ELF-1 (cell line): ENCODE measurements at regions not wholly inside any gene's neighbourhood (a gene's known extent, or its start where the extent isn't known, plus 50 kb on each side); places are given as distances from the start of the nearest gene placed in this dataset.

Experiments used
- DNase-seq: peaks from one replicate; pipeline ENCODE4 v3.0.0-alpha.2; 2016; ENCODE audit warnings: low read depth, low spot score

- no peak for DNase-seq
These were observed 84.6 kb upstream of the KLF13 start for GRCh38 chr15:31241888-31242522.

GRCh38 chr15:31243895-31244294 lies 82.7 kb upstream of the KLF13 start:
- DNase-seq: no peak

- DNase-seq: no peak
These were observed 81.4 kb upstream of the KLF13 start for GRCh38 chr15:31245135-31245689.

DNA sequence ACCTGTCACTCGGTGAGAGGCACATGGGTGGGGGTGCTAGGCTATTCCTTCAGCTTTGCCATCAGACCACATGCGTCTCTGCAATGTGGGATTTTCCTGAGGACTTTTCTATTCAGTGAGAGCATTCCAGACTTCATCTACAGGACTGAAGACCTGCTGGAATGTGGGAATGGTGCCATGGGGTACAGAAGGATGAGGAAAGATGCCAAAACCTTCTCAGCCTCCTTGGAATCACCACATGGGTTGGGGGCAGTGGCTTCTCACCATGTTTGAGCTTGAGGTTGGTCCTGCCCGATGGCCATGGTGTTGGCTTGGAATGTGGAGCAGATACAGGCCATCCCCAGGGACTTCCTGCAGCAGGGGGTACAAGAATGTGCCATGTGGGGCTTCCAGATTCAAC lies 80.9 kb upstream of the KLF13 start:
- DNase-seq: no peak

DNA sequence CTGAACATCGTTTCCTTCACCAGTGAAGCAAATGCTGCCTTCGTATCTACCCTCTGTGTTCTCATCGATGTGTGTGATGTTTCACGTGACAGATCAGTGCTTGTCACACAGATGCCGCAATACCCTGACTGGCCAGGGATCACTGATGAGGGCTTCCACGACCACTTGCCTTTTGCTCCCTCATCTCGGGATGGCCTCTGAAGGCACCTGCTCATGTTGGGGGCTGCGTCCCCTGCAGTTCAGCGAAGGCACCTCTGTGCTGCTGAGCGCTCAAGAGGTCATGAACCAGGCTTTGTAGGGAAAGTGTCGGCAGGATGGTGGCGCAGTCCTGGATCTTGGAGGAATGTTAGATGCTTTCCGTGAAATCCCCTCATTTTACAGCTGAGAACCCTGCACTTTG lies 79.2 kb upstream of the KLF13 start:
- DNase-seq: no peak

DNA sequence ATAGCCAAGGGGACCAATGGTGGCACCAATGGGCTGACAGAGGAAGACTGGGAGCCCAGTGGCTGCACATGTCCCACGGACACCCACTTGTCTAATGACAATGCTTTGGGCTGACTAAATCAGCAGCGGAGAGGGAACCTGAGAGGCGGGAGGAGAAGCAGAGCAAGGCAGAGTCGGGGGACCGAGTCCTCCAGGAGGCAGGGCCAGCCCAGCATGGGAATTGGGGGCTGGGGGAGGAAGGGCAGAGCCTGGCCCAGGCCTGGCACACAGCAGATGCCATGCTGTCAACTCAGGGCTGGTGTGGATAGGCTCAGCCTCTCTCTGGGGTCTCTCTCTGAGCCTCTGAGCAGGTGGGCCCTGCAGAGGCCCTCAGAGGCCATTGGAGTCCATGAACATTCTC lies 78.4 kb upstream of the KLF13 start:
- DNase-seq: no peak

DNA sequence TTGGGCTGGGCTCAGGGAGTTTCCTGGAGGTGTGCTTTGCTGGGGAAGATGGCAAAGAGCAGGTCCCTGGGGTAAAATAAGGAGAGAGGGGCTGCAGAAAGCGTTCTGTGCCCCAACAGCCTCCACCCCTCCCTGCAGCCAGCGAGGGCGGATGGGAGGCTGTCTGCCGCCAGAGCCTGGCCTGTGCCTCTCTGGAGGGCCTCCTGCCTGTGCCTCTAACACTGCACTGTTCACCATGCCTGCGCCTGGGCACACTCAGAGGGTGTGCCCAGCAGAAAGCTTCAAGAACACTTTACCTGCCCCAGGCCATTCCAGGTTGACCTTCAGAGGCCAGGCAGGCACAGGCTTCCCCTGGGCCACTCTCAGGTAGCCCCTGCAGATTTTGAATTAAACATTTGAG lies 77.7 kb upstream of the KLF13 start:
- no peak for DNase-seq

DNA sequence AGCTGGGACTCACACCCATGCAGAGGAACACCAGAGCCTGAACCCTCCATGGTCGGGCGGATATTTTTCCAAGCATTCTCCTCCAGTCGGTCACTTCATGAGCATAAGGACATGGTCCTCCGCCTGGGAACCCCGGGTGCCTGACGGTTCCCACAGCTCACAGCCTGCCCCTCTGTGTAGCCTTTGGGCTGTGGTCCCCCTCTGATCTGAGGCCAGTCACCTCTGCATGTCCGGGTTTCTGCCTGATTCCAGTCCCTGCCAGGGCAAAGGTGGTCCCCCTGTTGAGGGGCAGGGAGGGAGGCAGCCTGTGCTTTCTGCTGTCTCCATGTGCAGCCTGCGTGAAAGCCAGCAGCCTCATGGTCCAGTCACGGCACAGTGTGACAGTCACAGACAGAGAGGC lies 76.6 kb upstream of the KLF13 start:
- DNase-seq: no peak

DNA sequence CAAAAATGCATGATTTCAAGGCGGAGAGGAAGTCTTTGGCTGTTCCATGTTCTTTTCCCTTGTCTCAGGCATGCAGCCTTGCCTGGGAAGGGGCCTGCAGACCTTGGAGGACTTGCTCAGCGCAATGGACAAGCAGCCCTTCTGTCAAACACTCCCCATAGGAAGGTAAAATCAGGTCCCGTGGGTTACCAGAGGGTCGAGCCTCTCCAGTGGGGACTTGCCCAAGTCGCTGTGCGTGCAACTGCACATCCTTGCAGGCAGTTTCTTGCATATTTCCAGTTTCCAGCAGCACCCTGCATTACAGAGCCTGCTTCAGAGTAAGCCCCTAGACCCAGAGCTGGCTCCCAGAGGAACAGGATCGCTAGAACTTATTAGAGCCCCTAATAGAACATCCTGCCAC lies 75.5 kb upstream of the KLF13 start:
- no peak for DNase-seq

- no peak for DNase-seq
These were observed 74.4 kb upstream of the KLF13 start for GRCh38 chr15:31252171-31252785.

DNA sequence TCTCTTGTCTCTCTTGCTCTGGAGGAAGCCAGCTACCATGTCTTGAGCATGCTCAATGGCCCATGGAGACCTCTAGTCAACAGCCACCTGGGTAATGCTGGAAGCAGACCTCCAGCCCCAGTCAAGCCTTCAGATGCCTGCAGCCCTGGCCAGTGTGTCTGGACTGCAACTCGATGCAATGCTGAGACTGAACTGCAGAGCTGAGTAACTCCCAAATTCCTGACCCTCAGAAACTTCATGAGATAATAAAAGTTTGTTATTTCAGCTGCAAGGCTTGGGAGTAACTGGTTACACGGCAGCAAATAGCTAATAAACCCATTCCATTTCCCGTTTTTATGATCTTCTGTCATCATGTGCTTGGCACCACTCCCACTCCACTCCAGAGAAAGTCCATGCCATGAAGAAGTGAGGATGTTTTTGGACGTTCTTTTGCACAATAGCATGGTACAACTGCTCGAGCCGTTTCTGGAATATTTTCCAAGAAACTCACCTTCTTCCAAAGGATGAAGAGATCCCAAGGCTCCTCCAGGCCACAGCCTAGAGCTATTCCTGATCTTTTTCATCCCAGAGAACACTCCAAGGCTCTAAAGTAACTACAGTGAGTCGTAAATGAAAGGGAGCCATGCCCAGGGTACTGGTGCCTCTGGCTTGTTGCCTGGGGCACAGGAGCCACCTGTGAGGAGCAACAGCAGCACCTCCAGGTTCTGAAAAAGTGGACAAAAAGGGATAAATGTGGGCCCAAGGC lies 72.0 kb upstream of the KLF13 start:
- DNase-seq: no peak

DNA sequence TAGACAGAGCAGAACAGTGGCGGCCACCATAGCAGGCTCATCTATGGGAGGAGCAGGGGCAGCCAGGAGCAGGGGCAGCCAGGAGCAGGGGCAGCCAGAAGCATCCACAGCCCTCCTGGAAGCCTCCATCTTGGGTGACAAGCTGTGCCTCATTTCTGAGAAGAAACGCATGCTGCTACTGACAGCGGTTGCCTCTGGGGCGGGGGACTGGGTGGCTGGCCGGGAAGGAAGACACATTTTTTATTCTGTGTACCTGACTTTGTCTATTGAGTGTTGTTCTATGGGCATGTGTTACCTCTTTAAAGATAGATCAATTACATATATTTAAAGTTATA lies 71.5 kb upstream of the KLF13 start:
- DNase-seq: no peak

GRCh38 chr15:31255732-31256377 lies 70.8 kb upstream of the KLF13 start:
- DNase-seq: peak; percentile 40

DNA sequence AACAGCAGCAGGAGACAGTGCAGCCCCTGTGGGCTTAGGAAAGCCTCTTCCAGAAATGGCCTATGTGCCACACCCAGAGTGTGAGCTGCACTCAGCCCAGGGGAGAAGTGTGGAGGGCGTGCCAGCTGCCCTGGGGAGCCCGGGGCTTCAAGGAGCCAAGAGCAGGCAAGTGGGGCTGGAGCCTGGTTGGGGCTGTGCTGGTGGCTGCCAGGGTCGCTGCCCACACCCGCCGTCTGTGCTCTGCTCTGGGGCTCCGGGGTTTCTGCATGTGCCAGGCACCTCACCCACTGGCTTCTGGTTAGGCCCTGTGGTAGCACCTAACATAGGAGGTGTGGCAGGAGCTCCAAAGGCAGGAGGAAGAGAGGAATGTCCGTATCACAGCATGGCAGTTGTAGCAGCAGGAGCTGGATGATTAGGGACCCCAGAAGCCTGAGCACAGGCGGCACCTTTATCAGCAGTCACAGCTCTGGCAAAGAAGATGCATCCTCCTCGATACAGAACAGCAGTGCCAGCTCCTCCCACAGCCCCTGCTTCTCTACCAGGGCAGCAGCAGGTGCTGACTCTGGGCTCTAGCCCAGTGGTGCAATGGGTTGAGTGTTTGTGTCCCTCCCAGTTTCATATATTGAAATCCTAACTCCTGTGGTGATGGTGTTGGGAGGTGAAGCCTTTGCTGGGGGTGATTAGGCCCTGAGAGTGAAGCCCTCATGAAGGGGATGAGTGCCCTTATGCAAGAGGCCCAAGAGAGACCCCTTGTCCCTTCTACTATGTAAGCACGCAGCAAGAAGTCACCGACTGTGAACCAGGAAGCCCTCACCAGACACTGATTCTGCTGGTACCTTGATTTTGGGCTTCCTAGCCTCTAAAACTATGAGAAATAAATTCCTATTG lies 70.0 kb upstream of the KLF13 start:
- no peak for DNase-seq

DNA sequence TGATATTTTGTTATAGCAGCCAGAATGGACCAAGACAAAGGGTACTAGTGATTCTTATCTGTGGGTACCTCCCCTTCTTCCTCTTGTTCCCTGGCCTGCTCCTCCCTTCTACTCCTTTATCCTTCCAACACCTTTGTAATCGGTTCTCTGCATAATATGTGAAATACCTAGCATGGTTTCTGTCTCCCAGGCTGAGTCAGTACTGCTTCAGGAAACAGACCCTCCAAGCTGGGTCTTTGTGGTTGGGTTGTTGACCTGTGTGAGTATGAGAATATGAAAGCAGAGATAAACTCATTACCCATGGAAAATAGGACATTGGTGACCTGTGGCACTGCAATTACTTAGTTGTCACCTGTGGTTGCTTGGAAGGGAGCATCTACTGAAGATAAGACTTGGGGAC lies 69.3 kb upstream of the KLF13 start:
- no peak for DNase-seq

GRCh38 chr15:31258260-31258659 lies 68.4 kb upstream of the KLF13 start:
- DNase-seq: no peak

GRCh38 chr15:31259562-31260252 lies 66.9 kb upstream of the KLF13 start:
- DNase-seq: no peak

- DNase-seq: no peak
These were observed 65.9 kb upstream of the KLF13 start for GRCh38 chr15:31260646-31261265.

GRCh38 chr15:31261266-31262142 lies 65.1 kb upstream of the KLF13 start:
- DNase-seq: no peak
